HEK293 (cell line): ENCODE measurements at regions not wholly inside any gene's neighbourhood (a gene's known extent, or its start where the extent isn't known, plus 50 kb on each side); places are given as distances from the start of the nearest gene placed in this dataset.

Experiments used
- CTCF ChIA-PET: fragments of 350-600 bp; formaldehyde crosslinking; extraction: SDS; loops from one replicate; lab custom pipeline; 2021; ENCODE audit warnings: antibody characterized with exemption; lab: Yijun Ruan, JAX
- POLR2A ChIA-PET: fragments of 300-600 bp; formaldehyde crosslinking; extraction: SDS; loops from one replicate; lab custom pipeline; 2020; ENCODE audit warnings: antibody characterized with exemption, inconsistent platforms; lab: Yijun Ruan, JAX
- H3K27ac ChIP-seq: fragments of 200-500 bp; sonication (Bioruptor generic); 2 replicates; pipeline ENCODE4 v1.5.1; 2014; ENCODE audit warnings: low read depth, low read length, control low read depth, inconsistent platforms; ENCODE audit errors: extremely low read depth
- H3K36me3 ChIP-seq, 2 experiments: fragments of 200-500 bp in 1 of 2; sonication (Bioruptor generic) in 1 of 2; 1 replicate in 1 of 2; 2 replicates in 1 of 2; pipeline ENCODE4 v1.5.1; 2014 to 2017; ENCODE audit warnings: inconsistent platforms in 2 of 2, low read length in 2 of 2; ENCODE audit not compliant: control insufficient read depth in 2 of 2, insufficient read depth in 1 of 2
- H3K4me1 ChIP-seq: fragments of 200-500 bp; sonication (Bioruptor generic); 2 replicates; pipeline ENCODE4 v1.5.1; 2014; ENCODE audit warnings: mild to moderate bottlenecking, low read length, inconsistent platforms; ENCODE audit not compliant: control insufficient read depth, insufficient read depth
- H3K4me3 ChIP-seq: 2 replicates; pipeline ENCODE4 v1.5.1; 2011; ENCODE audit warnings: low read depth, mild to moderate bottlenecking, control low read depth, low read length, moderate library complexity
- H3K9me3 ChIP-seq: fragments of 200-500 bp; sonication (Bioruptor generic); 2 replicates; pipeline ENCODE4 v1.5.1; 2014; ENCODE audit warnings: low read depth, low read length, inconsistent platforms; ENCODE audit not compliant: control insufficient read depth, insufficient read depth
- EGR2 ChIP-seq: fragments of 450-650 bp; formaldehyde crosslinking; IDR thresholded peaks from 2 replicates; pipeline ENCODE4 v1.5.1; 2016; ENCODE audit warnings: low read depth, missing biosample characterization, missing genetic modification characterization
- GFI1B ChIP-seq: fragments of 450-650 bp; formaldehyde crosslinking; IDR thresholded peaks from 2 replicates; pipeline ENCODE4 v1.5.1; 2016; ENCODE audit warnings: missing biosample characterization, missing genetic modification characterization
- KLF9 ChIP-seq: fragments of 450-650 bp; formaldehyde crosslinking; IDR thresholded peaks from 2 replicates; pipeline ENCODE4 v1.5.1; 2016; ENCODE audit warnings: missing biosample characterization, missing genetic modification characterization, low read depth
- OVOL3 ChIP-seq: fragments of 450-650 bp; formaldehyde crosslinking; IDR thresholded peaks from 2 replicates; pipeline ENCODE4 v1.5.1; 2016; ENCODE audit warnings: missing biosample characterization, missing genetic modification characterization
- SP2 ChIP-seq: fragments of 450-650 bp; formaldehyde crosslinking; IDR thresholded peaks from 2 replicates; pipeline ENCODE4 v1.5.1; 2016; ENCODE audit warnings: missing biosample characterization, missing genetic modification characterization
- SP7 ChIP-seq: fragments of 450-650 bp; formaldehyde crosslinking; IDR thresholded peaks from 2 replicates; pipeline ENCODE4 v1.5.1; 2016; ENCODE audit warnings: missing biosample characterization, missing genetic modification characterization
- TCF7L2 ChIP-seq: IDR thresholded peaks from 2 replicates; pipeline ENCODE4 v1.6.1; 2011; ENCODE audit warnings: low read depth, mild to moderate bottlenecking, inconsistent platforms, low read length, moderate library complexity, borderline replicate concordance
- ZEB2 ChIP-seq: fragments of 450-650 bp; formaldehyde crosslinking; IDR thresholded peaks from 2 replicates; pipeline ENCODE4 v1.5.1; 2016; ENCODE audit warnings: missing biosample characterization, missing genetic modification characterization
- ZFP3 ChIP-seq: fragments of 450-650 bp; formaldehyde crosslinking; IDR thresholded peaks from 2 replicates; pipeline ENCODE4 v1.5.1; 2016; ENCODE audit warnings: low read depth, missing biosample characterization, missing genetic modification characterization
- ZFP69B ChIP-seq: fragments of 450-650 bp; formaldehyde crosslinking; IDR thresholded peaks from 2 replicates; pipeline ENCODE4 v1.5.1; 2016; ENCODE audit warnings: missing biosample characterization, missing genetic modification characterization
- ZIC2 ChIP-seq: fragments of 450-650 bp; formaldehyde crosslinking; IDR thresholded peaks from 2 replicates; pipeline ENCODE4 v1.5.1; 2016; ENCODE audit warnings: missing biosample characterization, missing genetic modification characterization
- ZNF10 ChIP-seq: fragments of 450-650 bp; formaldehyde crosslinking; IDR thresholded peaks from 2 replicates; pipeline ENCODE4 v1.5.1; 2017; ENCODE audit warnings: missing biosample characterization, missing genetic modification characterization
- ZNF114 ChIP-seq: fragments of 450-650 bp; formaldehyde crosslinking; IDR thresholded peaks from 2 replicates; pipeline ENCODE4 v1.5.0; 2017; ENCODE audit warnings: missing biosample characterization, missing genetic modification characterization
- ZNF184 ChIP-seq: fragments of 450-650 bp; IDR thresholded peaks from 2 replicates; pipeline ENCODE4 v1.5.1; 2018; ENCODE audit warnings: missing biosample characterization, mild to moderate bottlenecking, missing genetic modification characterization
- ZNF214 ChIP-seq: fragments of 450-650 bp; formaldehyde crosslinking; IDR thresholded peaks from 2 replicates; pipeline ENCODE4 v1.5.1; 2017; ENCODE audit warnings: missing biosample characterization, mild to moderate bottlenecking, missing genetic modification characterization, borderline replicate concordance
- ZNF24 ChIP-seq: fragments of 450-650 bp; formaldehyde crosslinking; IDR thresholded peaks from 2 replicates; pipeline ENCODE4 v1.5.1; 2016; ENCODE audit warnings: missing biosample characterization, missing genetic modification characterization
- ZNF341 ChIP-seq: fragments of 450-650 bp; formaldehyde crosslinking; IDR thresholded peaks from 2 replicates; pipeline ENCODE4; 2016; ENCODE audit warnings: low read depth, missing biosample characterization, missing genetic modification characterization
- ZNF423 ChIP-seq: fragments of 450-650 bp; formaldehyde crosslinking; IDR thresholded peaks from 2 replicates; pipeline ENCODE4 v1.5.1; 2016; ENCODE audit warnings: missing biosample characterization, missing genetic modification characterization
- ZNF426 ChIP-seq: fragments of 450-650 bp; formaldehyde crosslinking; IDR thresholded peaks from 2 replicates; pipeline ENCODE4 v1.5.1; 2017; ENCODE audit warnings: missing biosample characterization, missing genetic modification characterization, mild to moderate bottlenecking, inconsistent platforms, moderate library complexity
- ZNF449 ChIP-seq: fragments of 450-650 bp; formaldehyde crosslinking; IDR thresholded peaks from 2 replicates; pipeline ENCODE4 v1.5.1; 2017; ENCODE audit warnings: missing biosample characterization, mild to moderate bottlenecking, missing genetic modification characterization, moderate library complexity
- ZNF501 ChIP-seq: fragments of 450-650 bp; formaldehyde crosslinking; IDR thresholded peaks from 2 replicates; pipeline ENCODE4 v1.5.1; 2016; ENCODE audit warnings: missing biosample characterization, missing genetic modification characterization
- ZNF514 ChIP-seq: fragments of 450-650 bp; formaldehyde crosslinking; IDR thresholded peaks from 2 replicates; pipeline ENCODE4 v1.5.1; 2016; ENCODE audit warnings: missing biosample characterization, missing genetic modification characterization
- ZNF555 ChIP-seq: fragments of 450-650 bp; formaldehyde crosslinking; conservative IDR thresholded peaks from 2 replicates; pipeline ENCODE4 v1.5.1; 2017; ENCODE audit warnings: missing biosample characterization, mild to moderate bottlenecking, missing genetic modification characterization, inconsistent platforms
- ZNF571 ChIP-seq: fragments of 450-650 bp; formaldehyde crosslinking; IDR thresholded peaks from 2 replicates; pipeline ENCODE4 v1.5.0; 2017; ENCODE audit warnings: missing biosample characterization, missing genetic modification characterization
- ZNF658 ChIP-seq: fragments of 450-650 bp; formaldehyde crosslinking; IDR thresholded peaks from 2 replicates; pipeline ENCODE4; 2016; ENCODE audit warnings: missing biosample characterization, missing genetic modification characterization
- ZNF747 ChIP-seq: fragments of 450-650 bp; formaldehyde crosslinking; IDR thresholded peaks from 2 replicates; pipeline ENCODE4 v1.5.1; 2016; ENCODE audit warnings: missing biosample characterization, missing genetic modification characterization
- ZNF76 ChIP-seq: fragments of 450-650 bp; formaldehyde crosslinking; IDR thresholded peaks from 2 replicates; pipeline ENCODE4; 2016; ENCODE audit warnings: low read depth, missing biosample characterization, missing genetic modification characterization, borderline replicate concordance
- ZNF777 ChIP-seq: fragments of 450-650 bp; formaldehyde crosslinking; IDR thresholded peaks from 2 replicates; pipeline ENCODE4 v1.5.1; 2017; ENCODE audit warnings: missing biosample characterization, missing genetic modification characterization, borderline replicate concordance
- ZNF785 ChIP-seq: fragments of 450-650 bp; formaldehyde crosslinking; IDR thresholded peaks from 2 replicates; pipeline ENCODE4 v1.5.1; 2016; ENCODE audit warnings: missing biosample characterization, missing genetic modification characterization
- ZNF792 ChIP-seq: fragments of 450-650 bp; formaldehyde crosslinking; IDR thresholded peaks from 2 replicates; pipeline ENCODE4 v1.5.1; 2016; ENCODE audit warnings: missing biosample characterization, missing genetic modification characterization
- ZSCAN30 ChIP-seq: fragments of 450-650 bp; IDR thresholded peaks from 2 replicates; pipeline ENCODE4 v1.5.1; 2018; ENCODE audit warnings: missing biosample characterization, mild to moderate bottlenecking, missing genetic modification characterization, moderate library complexity

- TF ChIP-seq SP2 (tag by site-specific recombination): no peak
- no peak for TF ChIP-seq ZNF341 (tag by site-specific recombination)
- TF ChIP-seq OVOL3 (tag by site-specific recombination): no peak
- no peak for TF ChIP-seq ZNF184 (tag by site-specific recombination)
- TF ChIP-seq ZNF114 (tag by site-specific recombination): no peak
- no peak for TF ChIP-seq KLF9 (tag by site-specific recombination)
- TF ChIP-seq ZNF214 (tag by site-specific recombination): no peak
- no peak for TF ChIP-seq ZNF777 (tag by site-specific recombination)
- TF ChIP-seq ZNF426: no peak
- no peak for TF ChIP-seq ZSCAN30 (tag by site-specific recombination)
- no peak for TF ChIP-seq GFI1B
- no peak for TF ChIP-seq ZNF658 (tag by site-specific recombination)
- no peak for TF ChIP-seq EGR2 (tag by site-specific recombination)
- TF ChIP-seq ZNF747 (tag by site-specific recombination): no peak
- TF ChIP-seq ZNF555 (tag by site-specific recombination): no peak
- TF ChIP-seq ZNF449 (tag by site-specific recombination): no peak
- no peak for TF ChIP-seq TCF7L2
- Histone ChIP-seq H3K27ac (no peak overlapping the region), H3K9me3 (no peaks in the 10 kb centered on the region), H3K4me3 (no peak overlapping the region), H3K36me3 (no peaks in the 10 kb centered on the region), H3K4me1 (no peaks in the 10 kb centered on the region)
- POLR2A ChIA-PET: no interaction called here
- CTCF ChIA-PET: no interaction called here
Measured at GRCh38 chr15:25565470-25566264, 126.8 kb upstream of the UBE3A start.

GRCh38 chr15:25563596-25563995 lies 124.8 kb upstream of the UBE3A start:
- TF ChIP-seq ZFP3: no peak
- no peak for TF ChIP-seq ZNF514 (tag by site-specific recombination)
- TF ChIP-seq ZNF501 (tag by site-specific recombination): no peak
- no peak for TF ChIP-seq ZFP69B (tag by site-specific recombination)
- TF ChIP-seq ZNF571 (tag by site-specific recombination): no peak
- TF ChIP-seq ZNF423 (tag by site-specific recombination): no peak
- no peak for TF ChIP-seq SP7 (tag by site-specific recombination)
- no peak for TF ChIP-seq ZNF76 (tag by site-specific recombination)
- no peak for TF ChIP-seq ZEB2 (tag by site-specific recombination)
- no peak for TF ChIP-seq ZNF24
- TF ChIP-seq ZIC2 (tag by site-specific recombination): no peak
- no peak for TF ChIP-seq ZNF10 (tag by site-specific recombination)
- TF ChIP-seq ZNF792 (tag by site-specific recombination): no peak
- TF ChIP-seq ZNF785 (tag by site-specific recombination): no peak
- Histone ChIP-seq H3K4me3 (no peak overlapping the region), H3K4me1 (no peaks in the 10 kb centered on the region), H3K36me3 (no peaks in the 10 kb centered on the region), H3K27ac (no peak overlapping the region), H3K9me3 (no peaks in the 10 kb centered on the region)
- ChIA-PET CTCF (no interaction called here), POLR2A (no interaction called here)
